ENCODE measurements at regions not wholly inside any gene's neighbourhood (a gene's known extent, or its start where the extent isn't known, plus 50 kb on each side); places are given as distances from the start of the nearest gene placed in this dataset.
"Not testable (repeated sequence)": the region's sequence is repeated elsewhere in the genome, so short reads cannot be mapped to it uniquely, and the experiment has no call there.

- peak; percentile 72 for DNase-seq (ENCODE audit: low spot score)
Measured at GRCh38 chr21:43287795-43288755, 119.3 kb downstream of the CRYAA start.

- DNase-seq (ENCODE audit: low spot score): no peak
Measured at GRCh38 chr21:43287111-43287760, 118.4 kb downstream of the CRYAA start.

GRCh38 chr21:43286196-43286595, 117.4 kb downstream of the CRYAA start:
- DNase-seq (ENCODE audit: low spot score): no peak

- DNase-seq (ENCODE audit: low spot score): no peak
Measured at GRCh38 chr21:43284700-43285099, 115.9 kb downstream of the CRYAA start.

GRCh38 chr21:43284238-43284637, 115.4 kb downstream of the CRYAA start:
- no peak for DNase-seq (ENCODE audit: low spot score)

- DNase-seq (ENCODE audit: low spot score): not testable (repeated sequence)
Measured at GRCh38 chr21:43283925-43284221, 115.1 kb downstream of the CRYAA start.

GRCh38 chr21:43283136-43283924, 114.5 kb downstream of the CRYAA start:
- no peak for DNase-seq (ENCODE audit: low spot score)

GRCh38 chr21:43282358-43283120, 113.7 kb downstream of the CRYAA start:
- DNase-seq (ENCODE audit: low spot score): no peak

- DNase-seq (ENCODE audit: low spot score): no peak
Measured at GRCh38 chr21:43281661-43282357, 113.0 kb downstream of the CRYAA start.

- DNase-seq (ENCODE audit: low spot score): no peak
Measured at GRCh38 chr21:43280949-43281633, 112.3 kb downstream of the CRYAA start.

GRCh38 chr21:43279578-43279894, 110.7 kb downstream of the CRYAA start:
- no peak for DNase-seq (ENCODE audit: low spot score)

- no peak for DNase-seq (ENCODE audit: low spot score)
Measured at GRCh38 chr21:43278766-43279577, 110.2 kb downstream of the CRYAA start.

GRCh38 chr21:43278359-43278758, 109.6 kb downstream of the CRYAA start:
- no peak for DNase-seq (ENCODE audit: low spot score)

GRCh38 chr21:43277481-43278351, 108.9 kb downstream of the CRYAA start:
- no peak for DNase-seq (ENCODE audit: low spot score)

- no peak for DNase-seq (ENCODE audit: low spot score)
Measured at GRCh38 chr21:43276811-43277210, 108.0 kb downstream of the CRYAA start.

GRCh38 chr21:43275421-43276211, 106.8 kb downstream of the CRYAA start:
- DNase-seq (ENCODE audit: low spot score): no peak

- no peak for DNase-seq (ENCODE audit: low spot score)
Measured at GRCh38 chr21:43274946-43275310, 106.1 kb downstream of the CRYAA start.

Measured in HuH-7.5 (cell line).